Effector memory CD8-positive, alpha-beta T cell (primary cell): ENCODE measurements at regions not wholly inside any gene's neighbourhood (a gene's known extent, or its start where the extent isn't known, plus 50 kb on each side); places are given as distances from the start of the nearest gene placed in this dataset.

Source experiments
- ATAC-seq: fragments of 150-1000 bp; cut with Tn5 transposase; replicated peaks from 2 replicates; pipeline ENCODE4 v1.10.0; 2021; ENCODE audit warnings: mild to moderate bottlenecking, moderate library complexity
- DNase-seq, 3 experiments: peaks; one replicate each; pipeline ENCODE4 v3.0.0; 2021
- H3K27ac Mint-ChIP-seq, 2 donors: one replicate each; pipeline ENCODE4 v1.8.0; 2022; ENCODE audit warnings: mild to moderate bottlenecking in 2 of 2, mixed read lengths in 2 of 2, moderate library complexity in 2 of 2
- H3K27me3 Mint-ChIP-seq, 2 donors: one replicate each; pipeline ENCODE4 v1.8.0; 2022; ENCODE audit warnings: mixed read lengths in 2 of 2
- H3K36me3 Mint-ChIP-seq: one replicate; pipeline ENCODE4 v1.8.0; 2022; ENCODE audit warnings: mild to moderate bottlenecking, moderate library complexity, mixed read lengths; ENCODE audit not compliant: insufficient read depth
- H3K4me1 Mint-ChIP-seq, 2 donors: one replicate each; pipeline ENCODE4 v1.8.0; 2022; ENCODE audit warnings: low read depth in 2 of 2, mixed read lengths in 2 of 2
- H3K4me3 Mint-ChIP-seq, 2 donors: one replicate each; pipeline ENCODE4 v1.8.0; 2022; ENCODE audit warnings: mild to moderate bottlenecking in 2 of 2, mixed read lengths in 2 of 2, moderate library complexity in 2 of 2
- H3K9me3 Mint-ChIP-seq, 2 donors: one replicate each; pipeline ENCODE4 v1.8.0; 2022; ENCODE audit warnings: mixed read lengths in 2 of 2

DNA sequence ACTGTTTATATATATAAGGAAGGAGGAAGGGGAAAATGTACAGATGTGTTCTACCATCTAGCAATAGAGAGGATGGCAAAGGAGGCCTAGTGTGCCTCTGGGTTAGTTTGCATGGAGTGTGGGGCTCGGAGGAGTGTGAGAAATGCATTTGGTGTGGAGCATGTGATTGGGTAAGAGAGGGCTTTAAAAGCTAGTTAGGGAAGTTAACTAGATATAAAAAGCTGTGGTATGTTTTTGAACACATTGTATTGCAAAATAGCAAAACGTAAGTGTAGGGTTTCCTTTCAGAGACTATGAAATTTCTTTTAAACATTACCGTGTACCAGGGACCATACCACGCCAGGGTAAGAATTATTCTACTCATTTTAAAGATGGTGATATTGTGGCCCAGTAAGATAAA is 53.3 kb upstream of the STXBP6 start:
- H3K36me3 Mint-ChIP-seq: no peaks in the 10 kb centered on the region
- H3K9me3 Mint-ChIP-seq: no peaks in the 10 kb centered on the region
- ATAC-seq (no peak), DNase-seq (no peak)
- peaks cover 23 to 46% of the 10 kb centered on the region in 2 donors for H3K27me3 Mint-ChIP-seq
- H3K4me1 Mint-ChIP-seq: no peaks in the 10 kb centered on the region
- H3K4me3 Mint-ChIP-seq: no peak overlapping the region
- H3K27ac Mint-ChIP-seq: no peak overlapping the region

- no peaks in the 10 kb centered on the region for H3K36me3 Mint-ChIP-seq
- DNase-seq (no peak), ATAC-seq (no peak)
- no peaks in the 10 kb centered on the region for H3K4me1 Mint-ChIP-seq
- no peak overlapping the region for H3K27ac Mint-ChIP-seq
- H3K27me3 Mint-ChIP-seq: peaks cover 25 to 46% of the 10 kb centered on the region in 2 donors
- no peaks in the 10 kb centered on the region for H3K9me3 Mint-ChIP-seq
- H3K4me3 Mint-ChIP-seq: no peak overlapping the region
These were observed 52.8 kb upstream of the STXBP6 start for GRCh38 chr14:25102788-25103187.

DNA sequence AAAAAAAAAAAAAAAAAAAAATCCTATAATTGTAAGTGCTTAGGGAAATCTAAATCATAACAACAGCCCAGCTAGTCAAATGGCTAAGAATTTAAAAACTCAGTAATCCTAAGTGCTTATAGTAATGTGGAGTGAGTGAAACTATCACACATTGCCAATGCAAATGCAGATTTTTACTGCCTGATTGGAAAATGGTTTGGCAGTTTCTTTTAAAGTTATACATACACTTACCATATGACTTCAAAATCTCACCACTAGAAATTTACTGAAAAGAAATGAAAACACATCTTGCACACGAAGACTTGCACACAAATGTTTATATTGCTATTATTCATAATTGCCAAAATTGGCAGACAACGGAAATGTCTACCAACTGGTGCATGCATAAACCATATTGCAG is 51.3 kb upstream of the STXBP6 start:
- DNase-seq: no peak

More for the DNA sequence above, 51.3 kb upstream of the STXBP6 start:
- H3K9me3 Mint-ChIP-seq: no peaks in the 10 kb centered on the region
- ATAC-seq: no peak
- H3K27ac Mint-ChIP-seq: no peak overlapping the region
- no peak overlapping the region for H3K4me3 Mint-ChIP-seq
- H3K4me1 Mint-ChIP-seq: no peaks in the 10 kb centered on the region
- no peaks in the 10 kb centered on the region for H3K36me3 Mint-ChIP-seq
- peaks cover 36 to 52% of the 10 kb centered on the region in 2 donors for H3K27me3 Mint-ChIP-seq
